GM12878 (cell line): ENCODE measurements at regions not wholly inside any gene's neighbourhood (a gene's known extent, or its start where the extent isn't known, plus 50 kb on each side); places are given as distances from the start of the nearest gene placed in this dataset.

Source experiments
- CHD2 ChIP-seq: IDR thresholded peaks from 2 replicates; pipeline ENCODE4 v1.6.1; 2011; ENCODE audit warnings: low read depth, low read length, improper control_type of control experiment, borderline replicate concordance
- CTCF ChIP-seq, 3 experiments: IDR thresholded peaks in 2 of 3; conservative IDR thresholded peaks in 1 of 3; 2 replicates each; pipeline ENCODE4 v1.5.1; 2011; ENCODE audit warnings: low read depth in 3 of 3, low read length in 3 of 3, mild to moderate bottlenecking in 3 of 3, control low read depth in 2 of 3, moderate library complexity in 2 of 3, inconsistent platforms in 1 of 3, mixed read lengths in 1 of 3; ENCODE audit not compliant: control insufficient read depth in 2 of 3, insufficient read depth in 1 of 3; ENCODE audit errors: extremely low read depth in 1 of 3
- FOS ChIP-seq: IDR thresholded peaks from 3 replicates; pipeline ENCODE4 v1.6.1; 2011; ENCODE audit warnings: borderline replicate concordance; ENCODE audit not compliant: insufficient read length; ENCODE audit errors: extremely low read depth
- MXI1 ChIP-seq: fragments of 150-350 bp; IDR thresholded peaks from 2 replicates; pipeline ENCODE4 v1.6.1; 2011; ENCODE audit warnings: low read depth, mild to moderate bottlenecking, inconsistent platforms, low read length, improper control_type of control experiment
- NFXL1 ChIP-seq: fragments of 450-650 bp; IDR thresholded peaks from 2 replicates; pipeline ENCODE4 v1.6.1; 2017; ENCODE audit warnings: antibody characterized with exemption, mild to moderate bottlenecking, borderline replicate concordance
- POLR2AphosphoS5 ChIP-seq: IDR thresholded peaks from 2 replicates; pipeline ENCODE4 v1.6.1; 2011; ENCODE audit warnings: mild to moderate bottlenecking, low read length, inconsistent platforms
- RCOR1 ChIP-seq: conservative IDR thresholded peaks from 2 replicates; pipeline ENCODE4 v1.6.1; 2012; ENCODE audit warnings: low read depth, low read length, improper control_type of control experiment
- SKIL ChIP-seq: fragments of 450-650 bp; IDR thresholded peaks from 2 replicates; pipeline ENCODE4 v1.6.1; 2017; ENCODE audit warnings: mild to moderate bottlenecking, low read depth, inconsistent platforms; ENCODE audit not compliant: poor library complexity, severe bottlenecking
- SP1 ChIP-seq: IDR thresholded peaks from one replicate; pipeline ENCODE4 v1.6.1; 2011; ENCODE audit warnings: low read depth, low read length
- TARDBP ChIP-seq: IDR thresholded peaks from 2 replicates; pipeline ENCODE4 v1.6.1; 2016; ENCODE audit warnings: borderline replicate concordance
- ZNF687 ChIP-seq: fragments of 450-650 bp; IDR thresholded peaks from 2 replicates; pipeline ENCODE4 v1.6.1; 2017; ENCODE audit warnings: mild to moderate bottlenecking, moderate library complexity

GRCh38 chr12:132433641-132434395 is 56.1 kb upstream of the FBRSL1 start:
- no peak for TF ChIP-seq RCOR1
- TF ChIP-seq SKIL, result no peak
- TF ChIP-seq FOS, result no peak
- no peak for TF ChIP-seq CTCF (IDR thresholded peaks at IDR 0.05 in 2 of 3, conservative IDR thresholded peaks at IDR 0.05 in 1 of 3; ENCODE audit: control insufficient read depth in 2 of 3, extremely low read depth in 1 of 3, insufficient read depth in 1 of 3, low read depth in 3 of 3, low read length in 3 of 3)
- TF ChIP-seq MXI1, result no peak
- no peak for TF ChIP-seq ZNF687
- TF ChIP-seq CHD2, result no peak
- TF ChIP-seq NFXL1, result no peak
- TF ChIP-seq SP1, result no peak
- TF ChIP-seq POLR2AphosphoS5, result no peak
- no peak for TF ChIP-seq TARDBP
